GM19397 (cell line): ENCODE measurements at regions not wholly inside any gene's neighbourhood (a gene's known extent, or its start where the extent isn't known, plus 50 kb on each side); places are given as distances from the start of the nearest gene placed in this dataset.

Source experiments
- ATAC-seq: cut with Tn5 transposase; IDR thresholded peaks from one replicate; pipeline ENCODE4 v1.9.1; 2021; ENCODE audit warnings: mild to moderate bottlenecking, moderate library complexity; ENCODE audit not compliant: unreplicated experiment

DNA sequence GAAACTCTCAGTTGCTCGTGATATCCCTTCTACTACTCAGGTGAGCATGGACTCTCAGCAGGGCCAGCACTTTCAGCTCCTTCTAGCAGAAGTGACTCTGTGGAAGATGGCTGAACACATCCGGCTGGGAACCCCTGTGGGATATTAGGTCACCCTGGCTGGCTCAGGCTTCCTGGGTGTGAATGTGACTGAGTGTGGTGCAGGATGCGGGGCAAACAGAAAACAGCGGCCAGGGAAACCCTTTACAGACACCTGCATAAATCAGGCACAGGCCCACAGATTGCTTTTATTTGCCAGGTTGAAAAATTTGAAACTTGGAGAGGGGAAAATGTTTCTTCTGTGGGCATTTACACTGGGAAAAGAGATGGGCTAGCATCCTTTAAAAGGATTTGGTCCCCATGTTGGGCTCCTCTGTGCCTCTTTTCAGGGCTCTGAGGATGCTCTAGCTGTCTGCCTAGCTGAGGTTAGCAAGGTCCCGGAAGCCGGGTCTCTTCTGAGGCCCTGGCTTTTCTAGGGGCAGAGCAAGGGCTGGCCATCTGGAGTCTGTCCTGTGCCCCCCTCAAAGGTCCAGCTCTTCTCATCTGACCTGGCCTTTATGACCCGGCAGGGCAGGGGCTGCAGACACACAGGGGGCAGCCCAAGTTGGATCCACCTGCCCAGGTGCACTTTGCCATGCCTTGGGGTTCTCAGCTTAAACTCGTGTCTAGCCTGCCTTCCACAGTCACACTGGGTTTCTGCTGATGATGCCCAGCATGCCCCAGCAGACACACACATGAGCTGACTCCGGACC lies 243.0 kb downstream of the SIPA1L2 start:
- ATAC-seq, result no peak

DNA sequence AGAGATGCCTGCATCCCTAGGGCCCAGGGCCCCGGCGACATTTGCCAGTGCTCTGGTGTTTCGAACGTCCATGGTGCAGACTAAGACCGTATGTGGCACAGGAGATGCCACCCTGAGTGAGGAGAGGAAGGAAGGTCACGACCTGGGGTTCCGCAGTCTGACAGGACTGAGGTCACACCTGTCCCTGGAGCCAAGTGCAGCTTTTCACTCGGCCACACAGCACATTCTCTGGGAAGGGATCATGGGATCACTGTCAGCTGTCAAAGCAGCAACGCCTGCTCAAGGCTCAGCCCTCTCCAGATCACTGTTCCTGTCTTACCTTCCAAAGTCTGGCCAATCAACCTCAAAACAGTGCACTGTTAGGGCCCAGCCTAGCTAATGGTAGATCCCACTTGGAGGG lies 243.6 kb downstream of the SIPA1L2 start:
- no peak for ATAC-seq

DNA sequence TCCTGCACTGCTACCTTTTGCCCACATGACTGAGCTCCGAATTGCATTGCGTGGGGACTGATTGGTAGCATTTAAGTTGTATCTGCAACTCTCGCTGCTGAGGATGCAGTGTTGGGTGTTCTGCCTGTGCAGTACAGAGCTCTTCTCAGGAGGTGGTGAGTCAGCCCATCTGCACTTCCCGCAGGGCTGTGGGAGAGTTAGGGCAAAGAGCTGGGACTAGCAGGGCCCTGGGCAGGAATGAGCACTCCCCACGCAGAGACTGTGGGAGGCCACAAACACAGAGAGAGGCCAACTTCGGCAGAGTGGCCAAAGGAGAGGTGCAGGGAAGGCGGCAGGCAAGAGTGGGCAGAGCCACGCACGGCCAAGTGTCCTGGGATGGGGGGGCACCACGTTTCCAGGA lies 244.7 kb downstream of the SIPA1L2 start:
- no peak for ATAC-seq

DNA sequence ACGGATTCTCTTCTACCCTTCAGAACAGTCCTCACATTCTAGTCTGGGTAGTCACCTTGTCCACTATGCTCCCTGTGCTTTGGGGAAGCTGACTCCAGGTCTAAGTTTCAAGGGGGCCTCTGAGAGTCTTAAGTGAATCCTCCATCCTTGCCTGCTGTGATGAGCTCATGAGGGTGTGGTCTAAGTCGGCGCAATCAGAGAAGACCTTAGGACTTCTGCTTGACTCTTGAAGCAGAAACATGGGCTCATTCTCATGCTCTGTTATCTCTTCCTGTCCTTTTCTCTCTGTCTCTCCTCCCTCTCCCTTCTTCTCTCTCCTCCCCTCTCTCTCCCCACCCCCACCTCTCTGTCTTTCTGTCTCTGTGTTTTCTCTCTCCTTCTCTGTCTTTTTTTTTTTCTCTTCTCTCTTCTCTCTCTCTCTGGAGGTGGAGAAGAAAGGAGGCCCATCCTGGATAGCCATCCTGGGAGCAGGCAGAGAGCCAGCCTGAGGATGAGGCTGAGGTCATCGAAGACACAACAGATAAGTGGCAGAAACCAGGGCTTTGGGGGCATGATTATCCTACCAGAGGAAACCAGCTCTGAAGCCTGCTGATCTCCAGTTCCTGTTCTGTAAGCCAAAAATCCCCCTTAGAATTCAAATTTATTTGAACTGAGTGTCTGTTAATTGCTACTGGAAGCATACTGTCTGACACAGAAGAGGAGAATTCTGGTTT lies 245.6 kb downstream of the SIPA1L2 start:
- no peak for ATAC-seq

DNA sequence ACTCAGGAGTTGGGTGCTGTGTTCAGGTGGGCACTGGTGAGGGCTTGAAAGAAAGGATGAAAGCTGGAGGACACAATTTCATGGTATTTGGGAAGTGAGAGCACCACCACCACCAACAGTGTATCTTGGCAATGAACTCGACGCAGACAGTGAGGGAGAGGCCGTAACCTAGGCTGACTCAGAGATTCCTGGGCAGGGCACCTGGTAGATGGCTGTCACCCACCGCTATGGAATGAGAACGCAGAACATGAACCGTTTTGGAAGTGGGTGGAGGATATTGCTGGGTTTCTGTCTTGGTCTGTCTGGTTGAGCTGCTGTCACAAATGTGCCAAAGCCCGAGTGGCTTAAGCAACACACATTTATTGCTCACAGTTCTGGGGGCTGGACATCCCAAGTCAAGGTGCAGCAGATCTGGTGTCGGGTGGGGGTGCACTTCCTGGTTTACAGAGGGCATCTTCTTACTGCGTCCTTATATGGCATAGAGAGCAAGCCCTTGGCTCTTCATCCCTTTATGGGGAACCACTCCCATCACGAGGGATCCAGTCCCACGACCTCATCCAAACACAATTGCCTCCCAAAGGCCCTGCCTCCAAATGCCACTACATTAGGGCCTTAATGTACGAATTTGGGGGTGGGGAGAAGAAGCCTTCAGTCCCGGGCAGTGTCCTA lies 246.3 kb downstream of the SIPA1L2 start:
- ATAC-seq, result no peak

DNA sequence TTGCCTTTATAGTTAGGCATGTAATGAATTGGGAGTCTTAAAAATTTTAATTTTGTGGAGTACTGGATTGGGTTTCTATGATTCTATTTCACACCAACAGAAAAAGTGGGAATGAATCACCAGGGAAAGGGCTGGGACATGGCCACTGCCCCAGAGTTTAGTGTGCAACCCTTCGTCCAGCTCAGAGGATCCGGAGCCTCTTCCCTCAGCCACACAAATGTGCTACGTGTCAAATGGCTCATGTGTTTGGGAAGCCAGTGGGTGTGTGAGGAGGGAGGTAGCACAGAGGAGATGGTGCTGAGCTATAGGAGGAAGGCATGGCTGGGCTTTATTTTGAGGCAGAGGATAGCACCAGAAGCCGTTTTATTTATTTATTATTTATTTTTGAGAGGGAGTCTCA lies 247.3 kb downstream of the SIPA1L2 start:
- ATAC-seq, result no peak

DNA sequence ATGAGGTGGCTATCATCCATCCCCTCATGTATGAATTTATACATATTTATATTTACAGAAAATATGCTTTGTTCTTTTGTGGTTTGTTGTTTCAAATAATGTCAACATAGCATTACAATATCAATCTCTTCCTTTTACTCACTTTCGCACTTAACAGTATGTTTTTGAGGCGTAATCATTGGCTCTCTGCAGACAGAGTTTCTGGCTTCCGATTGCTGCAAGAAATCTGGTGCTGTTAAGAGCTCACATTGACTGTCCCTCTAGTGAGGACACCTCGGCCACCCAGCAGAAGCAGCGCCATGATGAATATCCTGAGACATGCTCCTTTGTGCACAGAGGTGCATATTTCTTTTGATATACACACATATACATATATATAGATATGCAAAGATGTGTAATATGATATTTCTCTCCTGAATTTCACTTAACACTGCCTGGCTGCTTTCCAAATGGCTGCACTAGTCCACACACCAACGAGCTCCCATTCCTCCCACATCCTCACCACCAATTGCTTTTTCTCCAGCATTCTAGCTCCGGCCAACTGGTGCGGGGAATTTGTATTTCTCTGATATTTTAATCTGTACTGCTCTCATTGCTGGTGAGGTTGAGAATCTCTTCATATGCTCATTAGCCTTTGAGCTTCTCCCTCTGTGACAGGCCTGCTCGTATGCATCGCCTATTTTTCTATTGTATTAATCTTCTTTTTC lies 248.4 kb downstream of the SIPA1L2 start:
- no peak for ATAC-seq

DNA sequence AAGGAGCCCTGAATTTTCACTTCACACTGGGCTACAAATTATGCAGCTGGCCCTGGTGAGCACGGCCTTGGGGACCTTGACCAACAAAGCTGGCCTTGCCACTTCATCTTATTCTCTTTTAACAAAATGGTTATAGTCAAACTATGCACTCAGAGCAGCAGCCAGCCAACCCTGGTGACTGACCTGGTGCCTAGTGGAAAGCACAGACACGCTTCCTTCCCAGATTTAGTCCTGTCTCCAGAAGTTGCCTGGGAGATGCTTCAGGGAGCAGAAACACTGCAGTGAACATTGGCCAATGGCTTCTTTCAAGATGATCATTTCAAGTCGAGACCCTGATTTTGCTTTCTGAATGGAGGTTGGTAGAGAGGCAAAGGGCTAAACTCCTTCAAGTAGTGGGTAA lies 249.3 kb downstream of the SIPA1L2 start:
- no peak for ATAC-seq

DNA sequence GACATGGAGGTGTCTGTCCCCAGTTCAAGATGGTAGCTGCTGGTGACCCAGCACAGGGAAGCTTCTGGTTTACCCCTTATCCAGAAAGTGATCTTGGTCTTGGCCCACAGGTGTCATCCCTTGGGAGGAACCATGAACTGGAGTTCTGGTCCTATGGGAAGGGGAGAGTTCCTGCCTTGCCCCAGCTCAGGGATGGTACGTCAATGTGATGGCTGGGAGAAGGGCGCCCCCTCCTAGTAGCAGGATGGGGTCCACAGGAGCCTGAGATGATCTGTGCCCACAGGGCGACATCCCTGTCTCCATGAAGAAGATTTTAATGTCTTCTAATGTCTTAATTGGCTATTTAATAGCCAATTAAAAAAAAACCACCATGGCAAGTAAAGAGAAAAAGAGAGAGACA lies 249.8 kb downstream of the SIPA1L2 start:
- no peak for ATAC-seq

DNA sequence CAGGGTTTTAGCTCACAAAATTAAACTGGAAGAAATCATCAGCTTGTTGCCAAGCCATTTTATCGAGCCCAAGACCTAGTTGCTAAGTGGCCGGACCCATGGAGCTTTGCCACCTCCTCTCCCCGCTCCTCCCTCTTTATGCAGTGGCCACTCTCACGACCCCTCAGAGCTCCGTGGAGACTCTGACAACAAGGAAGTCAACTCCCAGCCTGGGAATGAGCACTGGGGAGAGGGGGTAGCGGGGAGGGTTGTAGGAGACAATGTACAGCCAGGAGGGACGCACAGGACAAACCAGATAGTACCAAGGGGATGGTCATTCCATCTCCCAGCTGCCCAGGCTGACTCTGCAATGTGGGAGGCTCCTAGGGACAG lies 250.9 kb downstream of the SIPA1L2 start:
- no peak for ATAC-seq

DNA sequence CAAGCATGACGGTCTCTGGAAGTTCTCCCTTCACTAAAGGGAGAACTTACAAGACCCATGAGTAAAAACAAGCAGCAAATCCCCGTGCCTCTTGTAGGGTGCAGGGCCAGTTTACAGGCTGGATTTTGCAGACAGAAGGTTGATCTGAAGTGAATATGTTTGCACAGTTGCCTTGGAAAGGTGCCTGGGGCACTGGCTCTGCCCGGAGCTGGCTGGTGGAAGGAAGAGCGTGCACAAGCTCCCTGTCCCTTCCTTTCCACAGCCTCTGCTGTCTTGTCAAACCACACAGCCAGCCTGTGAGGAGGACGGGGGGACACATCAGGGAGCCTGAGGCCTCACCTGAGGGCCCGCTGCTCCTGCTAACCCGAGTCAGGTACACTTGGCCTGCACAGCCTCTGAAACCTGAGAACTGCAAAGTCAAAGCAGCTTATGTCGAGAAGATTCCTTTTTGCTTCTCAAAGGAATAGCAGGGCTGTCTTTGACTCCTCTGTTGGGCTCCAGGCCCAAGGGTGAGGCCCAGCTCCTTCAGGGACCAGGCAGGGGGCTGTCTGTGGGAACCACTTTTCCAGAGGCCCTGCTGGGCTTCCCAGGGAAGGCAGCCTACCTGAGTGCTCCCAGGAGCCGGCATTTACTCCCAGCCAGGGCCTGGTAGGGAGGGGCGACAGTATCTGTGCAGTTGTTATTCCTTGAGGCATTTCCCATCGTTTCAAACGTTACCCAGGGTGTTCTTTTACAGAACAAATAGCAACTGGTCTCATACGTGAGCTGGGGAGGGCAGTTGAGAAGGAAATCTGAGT lies 251.5 kb downstream of the SIPA1L2 start:
- ATAC-seq, result no peak

DNA sequence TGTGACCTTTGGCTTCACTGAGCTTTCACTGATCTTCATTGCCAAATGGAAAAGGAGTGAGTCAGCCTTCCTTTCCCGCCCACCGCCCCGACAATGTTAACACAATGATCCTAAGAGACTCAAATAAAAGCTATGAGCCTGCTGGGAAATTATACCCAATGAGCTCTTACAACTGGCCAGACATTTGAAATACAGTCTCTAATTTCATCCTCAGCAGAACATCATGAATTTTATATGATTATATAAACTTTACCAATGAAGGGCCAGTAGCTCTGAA lies 252.5 kb downstream of the SIPA1L2 start:
- ATAC-seq, result no peak

DNA sequence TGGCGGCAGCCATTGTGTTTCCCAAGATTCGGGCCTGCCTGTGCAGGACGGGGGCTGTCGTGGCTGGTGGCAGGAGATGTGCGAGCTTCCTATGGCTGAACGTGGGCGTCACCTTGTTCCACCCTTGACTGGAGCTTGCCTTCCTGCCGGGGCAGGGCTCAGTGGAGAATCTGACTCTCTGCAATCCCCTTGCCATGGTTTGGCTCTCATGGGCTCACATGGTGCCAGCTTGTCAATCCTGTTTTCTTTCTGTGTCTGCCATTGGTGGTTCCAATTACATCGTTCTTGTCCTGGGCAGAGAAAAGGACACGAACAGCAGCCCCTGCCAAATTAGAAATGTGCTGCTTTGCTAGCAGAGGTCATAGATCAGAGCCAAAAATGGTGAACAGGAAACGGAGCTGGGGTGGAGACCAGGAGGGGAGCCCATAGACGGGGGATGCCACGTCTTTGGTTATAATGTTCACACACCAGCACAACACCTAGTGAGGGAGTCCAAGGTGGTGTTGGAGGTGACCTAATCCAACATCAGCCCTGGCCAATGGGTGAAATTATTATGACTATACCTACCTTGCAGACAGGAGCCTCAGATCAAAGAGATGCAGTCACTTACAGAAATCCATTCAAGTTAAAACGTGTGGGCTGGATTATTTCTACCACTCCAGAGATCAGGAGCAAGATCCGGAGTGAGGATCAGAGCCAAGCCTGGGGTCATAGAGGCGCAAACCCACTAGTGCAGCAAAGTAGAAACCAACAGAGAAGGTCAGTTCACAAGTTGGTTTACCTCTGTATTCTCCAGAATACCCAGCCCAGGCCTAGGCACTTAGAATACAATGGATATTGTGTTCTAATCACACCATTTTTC lies 253.1 kb downstream of the SIPA1L2 start:
- no peak for ATAC-seq

DNA sequence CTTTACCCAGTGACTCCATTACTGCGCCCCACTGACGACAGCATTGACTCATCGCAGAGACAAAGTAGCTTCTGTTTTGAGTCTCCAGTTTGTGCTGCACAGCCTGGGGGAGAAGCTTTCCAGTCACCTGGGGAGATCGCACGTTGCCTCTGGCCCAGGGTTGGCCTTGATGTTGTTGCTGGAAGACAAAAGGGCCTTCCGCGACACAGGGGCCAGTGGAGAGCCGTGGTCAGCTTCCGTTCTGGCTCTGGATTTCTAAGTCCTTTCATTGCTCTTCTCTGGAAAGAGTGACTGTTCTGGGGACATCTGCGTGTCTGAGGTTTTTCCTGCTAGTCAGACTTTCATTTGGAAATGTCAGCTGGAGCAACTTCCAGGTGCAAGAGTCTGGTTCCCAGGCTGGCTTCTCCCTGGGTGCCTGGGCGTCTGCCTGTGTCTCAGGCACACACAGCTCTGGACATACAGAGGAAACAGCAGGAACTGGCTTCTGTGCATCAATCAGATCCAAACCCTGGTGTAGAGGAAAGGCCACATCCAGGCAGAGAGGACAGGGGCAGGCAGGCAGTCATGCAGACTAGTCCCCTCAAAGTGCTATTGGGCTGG lies 257.0 kb downstream of the SIPA1L2 start:
- no peak for ATAC-seq

DNA sequence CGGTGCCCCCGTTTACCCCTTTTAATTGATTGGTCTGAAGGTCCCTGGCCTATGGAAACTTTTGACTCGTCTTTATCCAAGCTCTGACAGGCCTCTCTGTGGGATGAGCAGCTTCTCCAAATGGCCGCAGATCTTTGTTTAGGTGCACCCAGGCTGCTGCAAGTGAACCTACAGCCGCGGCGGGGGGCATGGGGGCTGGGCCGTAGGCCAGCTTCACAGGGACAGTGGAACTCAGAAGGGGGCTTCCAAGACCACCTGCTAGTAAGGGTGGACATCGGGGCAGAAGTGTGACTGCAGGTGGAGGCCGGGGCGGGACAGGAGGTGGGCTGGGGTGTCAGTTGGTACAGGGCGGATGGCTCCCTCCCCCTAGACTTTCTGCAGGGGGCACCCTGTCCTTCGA lies 257.5 kb downstream of the SIPA1L2 start:
- ATAC-seq, result no peak

DNA sequence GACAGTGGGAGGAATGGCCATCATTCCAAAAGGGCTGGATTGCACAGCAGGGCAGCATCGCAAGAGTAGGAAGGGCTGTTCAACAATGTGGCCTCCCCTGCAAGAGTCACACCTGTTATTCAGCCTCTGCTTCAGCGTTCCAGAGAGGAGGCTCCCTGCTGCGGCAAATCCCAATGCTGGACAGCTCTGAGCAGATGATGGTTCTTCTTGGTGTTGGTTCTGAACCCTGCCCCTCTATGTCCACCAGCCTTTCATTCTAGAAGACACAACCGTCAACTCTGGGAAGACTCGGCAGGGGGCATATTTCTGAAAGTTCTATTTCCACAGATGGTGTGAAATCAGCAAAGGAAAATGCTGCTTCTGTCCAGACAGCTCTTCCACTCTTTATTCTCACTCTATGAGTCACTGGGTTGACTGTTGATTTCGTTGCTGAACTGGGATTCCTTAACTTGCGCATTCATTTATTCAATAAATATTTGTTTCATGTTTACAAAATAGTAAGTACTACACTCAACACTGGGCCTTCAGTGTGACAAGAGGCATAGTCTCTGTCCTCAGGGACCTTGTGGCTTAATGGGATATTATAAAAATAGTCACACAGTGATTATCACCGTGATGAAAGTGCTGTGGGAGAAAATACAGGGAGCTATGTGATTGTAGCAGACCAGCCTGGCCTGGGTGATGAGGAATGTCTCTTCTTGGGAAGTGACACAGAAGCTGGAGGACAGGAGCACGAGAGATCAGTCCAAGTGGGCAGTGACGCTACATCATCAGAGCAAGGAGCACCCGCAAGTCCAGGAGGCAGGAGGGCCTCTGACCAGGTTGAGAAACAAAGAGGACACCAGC lies 260.3 kb downstream of the SIPA1L2 start:
- ATAC-seq, result no peak

DNA sequence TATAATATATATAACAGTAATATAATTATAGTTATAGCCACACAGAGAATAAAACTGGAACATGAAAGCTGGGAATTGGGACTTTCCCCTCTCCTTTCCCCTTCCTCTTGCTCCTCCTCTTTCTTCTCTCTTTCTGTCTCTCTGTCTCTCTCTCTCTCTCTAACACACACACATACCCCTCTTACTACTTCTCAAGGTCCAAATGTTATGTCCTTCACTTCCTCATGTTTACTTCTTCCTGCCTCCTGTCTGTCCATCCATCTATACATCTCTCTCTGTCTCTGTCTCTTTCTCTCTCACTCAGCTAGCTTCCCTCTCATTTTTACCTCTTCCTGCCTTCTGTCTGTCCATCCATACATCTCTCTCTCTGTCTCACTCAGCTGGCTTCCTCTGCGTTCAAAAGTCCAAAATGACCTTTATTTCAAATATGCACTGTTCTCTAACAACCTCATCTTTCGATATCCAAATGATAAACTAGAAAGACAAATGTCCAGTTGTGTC lies 261.1 kb downstream of the SIPA1L2 start:
- ATAC-seq, result no peak

DNA sequence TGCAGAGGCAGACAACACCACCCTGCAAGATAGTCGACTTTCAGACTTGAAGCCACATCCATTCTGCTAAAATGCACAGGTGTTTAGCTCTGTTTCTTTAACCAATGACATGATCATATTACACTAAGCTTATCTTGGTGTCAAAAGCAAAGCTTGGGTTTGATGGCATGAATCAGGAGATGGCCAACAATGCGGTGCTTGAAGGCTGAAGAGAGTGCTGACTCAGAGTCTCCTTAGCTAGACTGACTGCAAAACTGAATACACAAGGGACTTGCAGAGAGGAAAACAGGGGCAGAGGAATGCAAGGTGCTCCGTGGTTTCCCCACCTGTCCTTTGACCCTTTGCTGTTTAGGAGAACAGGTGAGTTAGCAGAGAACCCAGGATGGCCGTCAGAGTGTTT lies 262.6 kb downstream of the SIPA1L2 start:
- ATAC-seq, result no peak
